ENCODE measurements at regions not wholly inside any gene's neighbourhood (a gene's known extent, or its start where the extent isn't known, plus 50 kb on each side); places are given as distances from the start of the nearest gene placed in this dataset.
A peak's percentile ranks its signal among the peaks of the same experiment; 100 is the strongest.

DNA sequence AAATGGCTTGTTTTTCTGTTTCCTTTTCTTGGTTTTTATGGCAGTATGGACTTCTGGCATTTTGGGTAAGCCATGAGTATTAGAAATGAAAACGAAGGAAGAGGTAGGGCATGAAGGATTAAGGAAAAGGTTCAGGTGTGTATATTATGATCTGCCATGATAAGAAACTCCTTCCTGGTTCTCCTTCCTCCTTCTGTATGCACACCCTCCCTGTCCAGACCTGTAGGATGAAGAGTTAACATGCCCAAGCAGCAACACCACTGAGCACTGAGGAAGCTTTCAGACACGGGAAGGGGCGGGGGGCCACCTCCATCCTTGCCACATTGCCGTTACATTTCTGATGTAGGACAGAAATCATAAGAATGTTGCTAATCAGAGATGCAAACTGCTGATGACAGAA lies 361.0 kb upstream of the ZMIZ1 start:
- TF ChIP-seq, protein P1, sequence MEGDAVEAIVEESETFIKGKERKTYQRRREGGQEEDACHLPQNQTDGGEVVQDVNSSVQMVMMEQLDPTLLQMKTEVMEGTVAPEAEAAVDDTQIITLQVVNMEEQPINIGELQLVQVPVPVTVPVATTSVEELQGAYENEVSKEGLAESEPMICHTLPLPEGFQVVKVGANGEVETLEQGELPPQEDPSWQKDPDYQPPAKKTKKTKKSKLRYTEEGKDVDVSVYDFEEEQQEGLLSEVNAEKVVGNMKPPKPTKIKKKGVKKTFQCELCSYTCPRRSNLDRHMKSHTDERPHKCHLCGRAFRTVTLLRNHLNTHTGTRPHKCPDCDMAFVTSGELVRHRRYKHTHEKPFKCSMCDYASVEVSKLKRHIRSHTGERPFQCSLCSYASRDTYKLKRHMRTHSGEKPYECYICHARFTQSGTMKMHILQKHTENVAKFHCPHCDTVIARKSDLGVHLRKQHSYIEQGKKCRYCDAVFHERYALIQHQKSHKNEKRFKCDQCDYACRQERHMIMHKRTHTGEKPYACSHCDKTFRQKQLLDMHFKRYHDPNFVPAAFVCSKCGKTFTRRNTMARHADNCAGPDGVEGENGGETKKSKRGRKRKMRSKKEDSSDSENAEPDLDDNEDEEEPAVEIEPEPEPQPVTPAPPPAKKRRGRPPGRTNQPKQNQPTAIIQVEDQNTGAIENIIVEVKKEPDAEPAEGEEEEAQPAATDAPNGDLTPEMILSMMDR (IDR thresholded peaks at IDR 0.05), result no peak
- H3K27me3 ChIP-seq, result no peaks in the 10 kb centered on the region
- peaks cover 0 to 5% (median 0%) of the 10 kb centered on the region in 9 donors for H3K4me1 ChIP-seq
- intact Hi-C loops (cut with DNase I), result no loop called here
- H3K9me3 ChIP-seq, result peaks cover 0 to 4% (median 0%) of the 10 kb centered on the region in 11 donors
- no peak for ATAC-seq
- no peak for DNase-seq
- H3K36me3 ChIP-seq, result no peaks in the 10 kb centered on the region
- WGBS, 2 donors, result 67 to 71% methylated on average over 4 of the region's 4 CpGs
- no peak overlapping the region for H3K4me3 ChIP-seq
- no peak overlapping the region for H3K27ac ChIP-seq

DNA sequence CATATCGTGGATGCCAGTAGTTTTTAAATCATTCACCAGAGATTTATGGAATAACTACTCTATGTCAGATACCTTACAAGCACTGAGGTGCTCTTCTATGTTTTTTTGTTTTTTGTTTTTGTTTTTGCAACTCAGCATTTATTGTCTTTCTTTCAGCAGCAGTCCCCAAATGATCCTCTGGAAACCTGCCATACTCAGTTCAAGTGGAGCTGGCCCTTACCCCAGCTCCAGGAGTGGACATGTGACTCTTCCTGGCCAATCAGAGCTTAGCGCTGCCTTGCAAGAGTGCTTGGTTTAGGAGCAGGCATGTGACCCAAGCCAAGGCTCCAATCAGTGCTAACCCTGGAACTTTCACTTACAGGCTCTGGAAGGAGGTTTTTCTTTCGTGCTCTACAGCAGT lies 356.6 kb upstream of the ZMIZ1 start:
- no peak overlapping the region for H3K4me3 ChIP-seq
- H3K9me3 ChIP-seq, result no peaks in the 10 kb centered on the region
- H3K4me1 ChIP-seq, result peaks cover 0 to 14% (median 4%) of the 10 kb centered on the region in 9 donors
- peak; percentile 35 to 68 for DNase-seq
- intact Hi-C loops (cut with DNase I), result no loop called here
- TF ChIP-seq, protein P1 (IDR thresholded peaks at IDR 0.05), result no peak
- H3K27ac ChIP-seq, result peak overlapping the region in 2 of 10 donors; percentile 22 to 31
- WGBS, 2 donors, result 72 to 81% methylated on average over 3 of the region's 3 CpGs
- no peaks in the 10 kb centered on the region for H3K27me3 ChIP-seq
- H3K36me3 ChIP-seq, result no peaks in the 10 kb centered on the region
- ATAC-seq, result peak; percentile 74 to 93 (median 90)

DNA sequence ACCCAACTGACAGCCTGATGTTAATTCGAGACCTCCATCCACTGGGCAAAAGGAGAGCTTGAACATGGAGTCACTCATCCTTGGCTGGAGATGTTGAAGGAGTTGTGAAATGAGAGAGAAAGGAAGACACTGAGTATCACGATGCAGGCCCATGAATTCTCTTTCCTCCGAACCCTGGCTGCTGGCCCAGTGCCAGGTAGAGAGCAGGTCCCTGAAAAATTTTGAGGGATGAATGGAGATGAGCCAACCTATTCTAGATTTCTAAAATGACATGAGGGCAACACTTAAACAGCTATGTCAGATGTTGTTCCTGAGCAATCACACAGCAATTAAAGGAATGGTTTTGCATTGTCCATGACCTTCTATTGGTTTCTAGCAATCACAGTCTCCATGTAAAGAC lies 355.1 kb upstream of the ZMIZ1 start:
- H3K4me1 ChIP-seq, result peaks cover 0 to 20% (median 7%) of the 10 kb centered on the region in 9 donors
- no peak for DNase-seq
- TF ChIP-seq, protein P1 (IDR thresholded peaks at IDR 0.05), result no peak
- intact Hi-C loops (cut with DNase I), result no loop called here
- H3K4me3 ChIP-seq, result no peak overlapping the region
- no peaks in the 10 kb centered on the region for H3K27me3 ChIP-seq
- H3K27ac ChIP-seq, result no peak overlapping the region
- 69 to 71% methylated on average over 3 of the region's 3 CpGs for WGBS, 2 donors
- H3K36me3 ChIP-seq, result no peaks in the 10 kb centered on the region
- ATAC-seq, result no peak
- H3K9me3 ChIP-seq, result no peaks in the 10 kb centered on the region

- TF ChIP-seq, protein P1 (IDR thresholded peaks at IDR 0.05), result no peak
- H3K4me1 ChIP-seq, result peaks cover 0 to 20% (median 7%) of the 10 kb centered on the region in 9 donors
- H3K4me3 ChIP-seq, result no peak overlapping the region
- no peak overlapping the region for H3K27ac ChIP-seq
- no peak for DNase-seq
- ATAC-seq, result no peak
- H3K36me3 ChIP-seq, result no peaks in the 10 kb centered on the region
- no peaks in the 10 kb centered on the region for H3K27me3 ChIP-seq
- intact Hi-C loops (cut with DNase I), result no loop called here
- H3K9me3 ChIP-seq, result no peaks in the 10 kb centered on the region
- 84 to 87% methylated on average over 2 of the region's 2 CpGs for WGBS, 2 donors
Measured at GRCh38 chr10:78714225-78714624, 354.5 kb upstream of the ZMIZ1 start.
